ENCODE measurements at regions not wholly inside any gene's neighbourhood (a gene's known extent, or its start where the extent isn't known, plus 50 kb on each side); places are given as distances from the start of the nearest gene placed in this dataset.
"Not testable (repeated sequence)": the region's sequence is repeated elsewhere in the genome, so short reads cannot be mapped to it uniquely, and the experiment has no call there.

- H3K4ac ChIP-seq (ENCODE audit: low read depth, low read length), result no peak overlapping the region
- H2BK120ac ChIP-seq (ENCODE audit: low read depth, low read length), result no peak overlapping the region
- H3K56ac ChIP-seq (ENCODE audit: low read length), result no peak overlapping the region
- WGBS (ENCODE audit: extremely low coverage, insufficient coverage, low lambda C conversion rate), result no CpG with 5 or more reads among the region's 7 CpGs
- DNase-seq, result peak; percentile 91
- no peak overlapping the region for H2BK5ac ChIP-seq (ENCODE audit: low read length)
- no peak overlapping the region for H4K8ac ChIP-seq (ENCODE audit: low read depth, low read length)
- H4K5ac ChIP-seq (ENCODE audit: low read length), result no peak overlapping the region
- no peak overlapping the region for H2AK5ac ChIP-seq (ENCODE audit: low read length)
- H3K36me3 ChIP-seq (ENCODE audit: control insufficient read depth, insufficient read depth, low read length), result no peaks in the 10 kb centered on the region
- H3K27me3 ChIP-seq (ENCODE audit: insufficient read depth, low read length, poor library complexity), result no peaks in the 10 kb centered on the region
- H3K9ac ChIP-seq (ENCODE audit: low read length), result no peak overlapping the region
- no peaks in the 10 kb centered on the region for H3K79me1 ChIP-seq (ENCODE audit: low read length)
- H3K79me2 ChIP-seq (ENCODE audit: control insufficient read depth, insufficient read depth, low read length), result no peaks in the 10 kb centered on the region
- peaks cover 13% of the 10 kb centered on the region for H3K4me1 ChIP-seq (ENCODE audit: control insufficient read depth, low read depth, low read length)
- no peak overlapping the region for H3K4me2 ChIP-seq (ENCODE audit: low read length)
- H3K27ac ChIP-seq (ENCODE audit: low read depth, low read length), result no peak overlapping the region
- no peak overlapping the region for H3K23ac ChIP-seq (ENCODE audit: low read length)
- no peak overlapping the region for H3K4me3 ChIP-seq (ENCODE audit: low read length)
- H2BK15ac ChIP-seq (replicated peaks; ENCODE audit: low read depth), result no peak overlapping the region
- H3K18ac ChIP-seq (ENCODE audit: low read length), result no peak overlapping the region
Measured at GRCh38 chr3:150127011-150127490, 156.4 kb upstream of the PFN2 start.

- Histone ChIP-seq H3K56ac (ENCODE audit: low read length) (no peak overlapping the region), H3K9ac (ENCODE audit: low read length) (no peak overlapping the region), H2BK5ac (ENCODE audit: low read length) (no peak overlapping the region), H3K36me3 (ENCODE audit: control insufficient read depth, insufficient read depth, low read length) (no peaks in the 10 kb centered on the region), H3K4me2 (ENCODE audit: low read length) (no peak overlapping the region), H3K79me2 (ENCODE audit: control insufficient read depth, insufficient read depth, low read length) (no peaks in the 10 kb centered on the region), H4K5ac (ENCODE audit: low read length) (no peak overlapping the region), H4K8ac (ENCODE audit: low read depth, low read length) (no peak overlapping the region), H3K4ac (ENCODE audit: low read depth, low read length) (no peak overlapping the region), H3K27ac (ENCODE audit: low read depth, low read length) (no peak overlapping the region), H3K79me1 (ENCODE audit: low read length) (no peaks in the 10 kb centered on the region), H3K4me1 (ENCODE audit: control insufficient read depth, low read depth, low read length) (no peaks in the 10 kb centered on the region), H2BK15ac (replicated peaks; ENCODE audit: low read depth) (no peak overlapping the region), H2BK120ac (ENCODE audit: low read depth, low read length) (no peak overlapping the region), H3K18ac (ENCODE audit: low read length) (no peak overlapping the region), H3K27me3 (ENCODE audit: insufficient read depth, low read length, poor library complexity) (no peaks in the 10 kb centered on the region), H3K4me3 (ENCODE audit: low read length) (no peak overlapping the region), H3K23ac (ENCODE audit: low read length) (no peak overlapping the region), H2AK5ac (ENCODE audit: low read length) (peak overlapping the region; percentile 17)
- no peak for DNase-seq
- WGBS (ENCODE audit: extremely low coverage, insufficient coverage, low lambda C conversion rate), result no CpG with 5 or more reads among the region's 2 CpGs
Measured at GRCh38 chr3:150124142-150124541, 153.4 kb upstream of the PFN2 start.

DNA sequence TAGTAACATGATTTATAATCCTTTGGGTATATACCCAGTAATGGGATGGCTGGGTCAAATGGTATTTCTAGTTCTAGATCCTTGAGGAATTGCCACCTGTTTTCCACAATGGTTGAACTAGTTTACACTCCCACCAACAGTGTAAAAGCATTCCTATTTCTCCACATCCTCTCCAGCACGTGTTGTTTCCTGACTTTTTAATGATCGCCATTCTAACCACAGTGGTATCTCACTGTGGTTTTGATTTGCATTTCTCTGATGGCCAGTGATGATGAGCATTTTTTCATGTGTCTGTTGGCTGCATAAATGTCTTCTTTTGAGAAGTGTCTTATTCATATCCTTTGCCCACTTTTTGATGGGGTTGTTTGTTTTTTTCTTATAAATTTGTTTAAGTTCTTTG lies 152.6 kb upstream of the PFN2 start:
- H2BK15ac ChIP-seq (replicated peaks; ENCODE audit: low read depth); H3K36me3 ChIP-seq (ENCODE audit: control insufficient read depth, insufficient read depth, low read length); H3K79me2 ChIP-seq (ENCODE audit: control insufficient read depth, insufficient read depth, low read length); H3K9ac ChIP-seq (ENCODE audit: low read length); H3K4me3 ChIP-seq (ENCODE audit: low read length); H2BK5ac ChIP-seq (ENCODE audit: low read length); H3K56ac ChIP-seq (ENCODE audit: low read length); H4K8ac ChIP-seq (ENCODE audit: low read depth, low read length); H3K4ac ChIP-seq (ENCODE audit: low read depth, low read length); H3K27me3 ChIP-seq (ENCODE audit: insufficient read depth, low read length, poor library complexity); H3K4me2 ChIP-seq (ENCODE audit: low read length); H2AK5ac ChIP-seq (ENCODE audit: low read length); H3K79me1 ChIP-seq (ENCODE audit: low read length); H3K27ac ChIP-seq (ENCODE audit: low read depth, low read length); H3K18ac ChIP-seq (ENCODE audit: low read length); H3K23ac ChIP-seq (ENCODE audit: low read length); H2BK120ac ChIP-seq (ENCODE audit: low read depth, low read length); H4K5ac ChIP-seq (ENCODE audit: low read length); H3K4me1 ChIP-seq (ENCODE audit: control insufficient read depth, low read depth, low read length); DNase-seq: not testable (repeated sequence)
- no CpG with 5 or more reads among the region's 2 CpGs for WGBS (ENCODE audit: extremely low coverage, insufficient coverage, low lambda C conversion rate)

- no peak overlapping the region for H3K9ac ChIP-seq (ENCODE audit: low read length)
- H2BK15ac ChIP-seq (replicated peaks; ENCODE audit: low read depth), result no peak overlapping the region
- H3K79me1 ChIP-seq (ENCODE audit: low read length), result no peaks in the 10 kb centered on the region
- H3K23ac ChIP-seq (ENCODE audit: low read length), result no peak overlapping the region
- H3K4me1 ChIP-seq (ENCODE audit: control insufficient read depth, low read depth, low read length), result peaks cover 2% of the 10 kb centered on the region
- H2BK5ac ChIP-seq (ENCODE audit: low read length), result no peak overlapping the region
- no peak overlapping the region for H3K18ac ChIP-seq (ENCODE audit: low read length)
- WGBS (ENCODE audit: extremely low coverage, insufficient coverage, low lambda C conversion rate), result no CpG with 5 or more reads among the region's 1 CpG
- H3K27ac ChIP-seq (ENCODE audit: low read depth, low read length), result no peak overlapping the region
- no peak overlapping the region for H3K4me2 ChIP-seq (ENCODE audit: low read length)
- H4K8ac ChIP-seq (ENCODE audit: low read depth, low read length), result no peak overlapping the region
- no peak overlapping the region for H2AK5ac ChIP-seq (ENCODE audit: low read length)
- H2BK120ac ChIP-seq (ENCODE audit: low read depth, low read length), result no peak overlapping the region
- H3K56ac ChIP-seq (ENCODE audit: low read length), result no peak overlapping the region
- no peak for DNase-seq
- H3K4ac ChIP-seq (ENCODE audit: low read depth, low read length), result no peak overlapping the region
- H3K4me3 ChIP-seq (ENCODE audit: low read length), result no peak overlapping the region
- H3K27me3 ChIP-seq (ENCODE audit: insufficient read depth, low read length, poor library complexity), result no peaks in the 10 kb centered on the region
- no peak overlapping the region for H4K5ac ChIP-seq (ENCODE audit: low read length)
- H3K36me3 ChIP-seq (ENCODE audit: control insufficient read depth, insufficient read depth, low read length), result no peaks in the 10 kb centered on the region
- H3K79me2 ChIP-seq (ENCODE audit: control insufficient read depth, insufficient read depth, low read length), result no peaks in the 10 kb centered on the region
Measured at GRCh38 chr3:150118219-150118618, 147.5 kb upstream of the PFN2 start.

DNA sequence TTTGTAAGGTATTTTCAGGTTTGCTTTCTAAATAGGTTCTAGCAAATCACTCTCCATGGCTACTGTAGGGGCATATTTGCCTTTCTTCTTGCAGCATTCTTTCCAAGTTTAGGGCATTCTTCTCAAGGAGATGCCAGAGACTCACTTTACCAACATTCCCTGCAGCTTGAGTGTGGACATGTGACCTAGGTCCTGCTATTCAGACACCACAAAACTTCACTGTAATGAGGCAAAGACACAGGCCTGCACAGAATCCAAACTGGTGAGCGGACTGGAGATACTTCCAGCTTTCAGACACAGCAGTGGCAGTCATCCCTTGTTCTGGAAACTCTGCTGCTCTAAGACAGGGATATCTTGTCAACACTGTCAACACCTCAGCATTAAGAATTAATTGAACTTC lies 146.4 kb upstream of the PFN2 start:
- H3K79me1 ChIP-seq (ENCODE audit: low read length), result no peaks in the 10 kb centered on the region
- no peaks in the 10 kb centered on the region for H3K79me2 ChIP-seq (ENCODE audit: control insufficient read depth, insufficient read depth, low read length)
- H3K36me3 ChIP-seq (ENCODE audit: control insufficient read depth, insufficient read depth, low read length), result no peaks in the 10 kb centered on the region
- no peak for DNase-seq
- no peak overlapping the region for H4K8ac ChIP-seq (ENCODE audit: low read depth, low read length)
- no peak overlapping the region for H2BK15ac ChIP-seq (replicated peaks; ENCODE audit: low read depth)
- no peaks in the 10 kb centered on the region for H3K27me3 ChIP-seq (ENCODE audit: insufficient read depth, low read length, poor library complexity)
- WGBS (ENCODE audit: extremely low coverage, insufficient coverage, low lambda C conversion rate), result no CpG with 5 or more reads among the region's 1 CpG
- H3K4ac ChIP-seq (ENCODE audit: low read depth, low read length), result no peak overlapping the region
- H3K9ac ChIP-seq (ENCODE audit: low read length), result no peak overlapping the region
- H3K23ac ChIP-seq (ENCODE audit: low read length), result no peak overlapping the region
- no peak overlapping the region for H3K4me3 ChIP-seq (ENCODE audit: low read length)
- no peak overlapping the region for H3K18ac ChIP-seq (ENCODE audit: low read length)
- no peak overlapping the region for H4K5ac ChIP-seq (ENCODE audit: low read length)
- H2AK5ac ChIP-seq (ENCODE audit: low read length), result no peak overlapping the region
- peak overlapping the region; percentile 42 for H2BK5ac ChIP-seq (ENCODE audit: low read length)
- no peak overlapping the region for H2BK120ac ChIP-seq (ENCODE audit: low read depth, low read length)
- peaks cover 2% of the 10 kb centered on the region for H3K4me1 ChIP-seq (ENCODE audit: control insufficient read depth, low read depth, low read length)
- H3K27ac ChIP-seq (ENCODE audit: low read depth, low read length), result no peak overlapping the region
- no peak overlapping the region for H3K4me2 ChIP-seq (ENCODE audit: low read length)
- H3K56ac ChIP-seq (ENCODE audit: low read length), result no peak overlapping the region

DNA sequence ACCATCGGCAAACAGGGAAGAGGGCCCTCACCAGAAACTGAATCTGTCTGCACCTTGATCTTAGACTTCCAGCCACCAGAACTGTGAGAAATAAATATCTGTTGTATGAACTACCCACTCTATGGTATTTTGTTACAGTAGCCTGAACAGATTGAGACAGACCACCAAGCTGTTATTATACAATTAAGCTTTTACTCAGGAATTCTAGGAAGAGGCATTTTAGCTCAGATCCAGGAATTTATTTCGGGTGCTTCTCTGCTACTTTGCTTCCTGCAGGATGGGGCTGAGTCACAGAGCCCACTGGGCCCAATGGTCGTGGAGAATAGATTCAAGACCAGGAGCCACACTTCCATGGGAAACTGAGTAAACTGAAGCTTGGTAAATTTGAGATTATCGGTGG lies 145.5 kb upstream of the PFN2 start:
- no peaks in the 10 kb centered on the region for H3K79me2 ChIP-seq (ENCODE audit: control insufficient read depth, insufficient read depth, low read length)
- H2BK120ac ChIP-seq (ENCODE audit: low read depth, low read length), result no peak overlapping the region
- no peak overlapping the region for H3K27ac ChIP-seq (ENCODE audit: low read depth, low read length)
- no peak overlapping the region for H3K56ac ChIP-seq (ENCODE audit: low read length)
- H3K36me3 ChIP-seq (ENCODE audit: control insufficient read depth, insufficient read depth, low read length), result no peaks in the 10 kb centered on the region
- no peak overlapping the region for H2AK5ac ChIP-seq (ENCODE audit: low read length)
- no peak overlapping the region for H3K4me2 ChIP-seq (ENCODE audit: low read length)
- peaks cover 2% of the 10 kb centered on the region for H3K4me1 ChIP-seq (ENCODE audit: control insufficient read depth, low read depth, low read length)
- no peak overlapping the region for H2BK5ac ChIP-seq (ENCODE audit: low read length)
- no peak overlapping the region for H3K4ac ChIP-seq (ENCODE audit: low read depth, low read length)
- H2BK15ac ChIP-seq (replicated peaks; ENCODE audit: low read depth), result no peak overlapping the region
- no peak overlapping the region for H4K8ac ChIP-seq (ENCODE audit: low read depth, low read length)
- WGBS (ENCODE audit: extremely low coverage, insufficient coverage, low lambda C conversion rate), result no CpG with 5 or more reads among the region's 4 CpGs
- H3K4me3 ChIP-seq (ENCODE audit: low read length), result no peak overlapping the region
- H3K18ac ChIP-seq (ENCODE audit: low read length), result no peak overlapping the region
- DNase-seq, result no peak
- H3K27me3 ChIP-seq (ENCODE audit: insufficient read depth, low read length, poor library complexity), result no peaks in the 10 kb centered on the region
- no peak overlapping the region for H3K23ac ChIP-seq (ENCODE audit: low read length)
- H3K9ac ChIP-seq (ENCODE audit: low read length), result no peak overlapping the region
- no peaks in the 10 kb centered on the region for H3K79me1 ChIP-seq (ENCODE audit: low read length)
- H4K5ac ChIP-seq (ENCODE audit: low read length), result no peak overlapping the region

Data from mesendoderm (in vitro differentiated cells).